Gastrocnemius medialis (tissue), 4 donors: ENCODE measurements at regions not wholly inside any gene's neighbourhood (a gene's known extent, or its start where the extent isn't known, plus 50 kb on each side); places are given as distances from the start of the nearest gene placed in this dataset.

ENCODE experiments used
- ATAC-seq, 2 donors: fragments of 150-250 bp; one replicate each; pipeline ENCODE4 v1.9.1; 2016
- DNase-seq, 2 donors: peaks; one replicate each; pipeline ENCODE4 v3.0.0-alpha.2; 2019
- H3K27ac ChIP-seq, 4 donors: fragments of 200-600 bp; sonication (generic); 1 replicate in 1 of 4; 2 replicates in 3 of 4; pipeline ENCODE4 v1.5.1; 2016 to 2018; ENCODE audit warnings: mild to moderate bottlenecking in 2 of 4, moderate library complexity in 1 of 4
- H3K27me3 ChIP-seq, 3 donors: fragments of 200-600 bp; sonication (generic) in 2 of 3; 1 replicate in 1 of 3; 2 replicates in 2 of 3; pipeline versions ENCODE4 v1.5.1 to v1.6.0; 2016 to 2019; ENCODE audit warnings: mild to moderate bottlenecking in 1 of 3, moderate library complexity in 1 of 3
- H3K36me3 ChIP-seq, 2 donors: fragments of 200-600 bp; sonication (generic) in 1 of 2; one replicate each; pipeline ENCODE4 v1.5.1; 2017 to 2018
- H3K4me1 ChIP-seq, 2 donors: fragments of 200-600 bp; sonication (generic) in 1 of 2; one replicate each; pipeline ENCODE4 v1.5.1; 2016 to 2017; ENCODE audit warnings: mild to moderate bottlenecking in 2 of 2
- H3K4me3 ChIP-seq, 4 donors: fragments of 200-600 bp; sonication (generic) in 3 of 4; 1 replicate in 1 of 4; 2 replicates in 3 of 4; pipeline ENCODE4 v1.5.1; 2016 to 2019; ENCODE audit warnings: mild to moderate bottlenecking in 2 of 4
- H3K9me3 ChIP-seq, 3 donors: fragments of 200-600 bp; sonication (generic) in 2 of 3; 1 replicate in 1 of 3; 2 replicates in 2 of 3; pipeline ENCODE4 v1.5.1; 2016 to 2019
- POLR2A ChIP-seq, 2 donors: fragments of 450-650 bp; IDR thresholded peaks; one replicate each; pipeline ENCODE4 v1.6.1; 2017; ENCODE audit warnings: antibody characterized with exemption in 2 of 2, mild to moderate bottlenecking in 2 of 2, moderate library complexity in 2 of 2
- in situ Hi-C, 4 donors: fragments of 200-750 bp; cut with MboI; loops; one replicate each; pipeline versions ENCODE4 v1.15.0 to v1.8.0; 2017; ENCODE audit warnings: low sequenced_read_pairs in 4 of 4
- intact Hi-C: fragments of 100-400 bp; cut with DNase I; formaldehyde crosslinking; loops from one replicate; pipeline ENCODE4 v1.15.1; 2023; ENCODE audit warnings: low total_unique reads
- TF ChIP-seq, protein P1 (sequence below), 5 experiments: fragments of 450-650 bp in 3 of 5; fragments of 200-600 bp in 2 of 5; sonication (generic) in 2 of 5; IDR thresholded peaks in 4 of 5; conservative IDR thresholded peaks in 1 of 5; 1 replicate in 4 of 5; 2 replicates in 1 of 5; pipeline ENCODE4 v1.5.1; 2016 to 2019; ENCODE audit warnings: antibody characterized with exemption in 5 of 5, mild to moderate bottlenecking in 3 of 5, moderate library complexity in 3 of 5

DNA sequence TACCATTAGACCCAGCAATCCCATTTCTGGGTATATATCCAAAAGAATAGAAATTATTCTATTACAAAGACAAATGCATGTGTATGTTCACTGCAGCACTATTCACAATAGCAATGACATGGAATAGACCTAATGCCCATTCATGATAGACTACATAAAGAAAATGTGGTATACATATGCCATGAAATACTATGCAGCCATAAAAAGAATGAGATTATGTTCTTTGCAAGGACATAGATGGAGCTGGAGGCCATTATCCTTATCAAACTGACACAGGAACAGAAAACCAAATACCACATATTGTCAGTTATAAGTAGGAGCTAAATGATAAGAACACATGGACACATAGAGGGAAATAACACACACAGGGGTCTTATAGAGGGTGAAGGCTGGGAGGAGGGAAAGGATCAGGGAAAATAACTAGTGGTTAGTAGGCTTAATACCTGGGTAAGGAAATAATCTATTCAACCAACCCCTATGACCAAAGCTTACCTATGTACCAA, 366.8 kb downstream of the EDEM1 start:
- DNase-seq (no peak), ATAC-seq (no peak)
- H3K9me3 ChIP-seq = no peaks in the 10 kb centered on the region
- H3K4me3 ChIP-seq = no peak overlapping the region
- H3K4me1 ChIP-seq = no peaks in the 10 kb centered on the region
- no peaks in the 10 kb centered on the region for H3K36me3 ChIP-seq
- in situ Hi-C loops (no loop called here), intact Hi-C loops (no loop called here)
- TF ChIP-seq, protein P1, sequence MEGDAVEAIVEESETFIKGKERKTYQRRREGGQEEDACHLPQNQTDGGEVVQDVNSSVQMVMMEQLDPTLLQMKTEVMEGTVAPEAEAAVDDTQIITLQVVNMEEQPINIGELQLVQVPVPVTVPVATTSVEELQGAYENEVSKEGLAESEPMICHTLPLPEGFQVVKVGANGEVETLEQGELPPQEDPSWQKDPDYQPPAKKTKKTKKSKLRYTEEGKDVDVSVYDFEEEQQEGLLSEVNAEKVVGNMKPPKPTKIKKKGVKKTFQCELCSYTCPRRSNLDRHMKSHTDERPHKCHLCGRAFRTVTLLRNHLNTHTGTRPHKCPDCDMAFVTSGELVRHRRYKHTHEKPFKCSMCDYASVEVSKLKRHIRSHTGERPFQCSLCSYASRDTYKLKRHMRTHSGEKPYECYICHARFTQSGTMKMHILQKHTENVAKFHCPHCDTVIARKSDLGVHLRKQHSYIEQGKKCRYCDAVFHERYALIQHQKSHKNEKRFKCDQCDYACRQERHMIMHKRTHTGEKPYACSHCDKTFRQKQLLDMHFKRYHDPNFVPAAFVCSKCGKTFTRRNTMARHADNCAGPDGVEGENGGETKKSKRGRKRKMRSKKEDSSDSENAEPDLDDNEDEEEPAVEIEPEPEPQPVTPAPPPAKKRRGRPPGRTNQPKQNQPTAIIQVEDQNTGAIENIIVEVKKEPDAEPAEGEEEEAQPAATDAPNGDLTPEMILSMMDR (IDR thresholded peaks at IDR 0.05 in 4 of 5, conservative IDR thresholded peaks at IDR 0.05 in 1 of 5) = no peak
- TF ChIP-seq POLR2A (IDR thresholded peaks at IDR 0.05) = no peak
- H3K27ac ChIP-seq = no peak overlapping the region
- no peaks in the 10 kb centered on the region for H3K27me3 ChIP-seq

DNA sequence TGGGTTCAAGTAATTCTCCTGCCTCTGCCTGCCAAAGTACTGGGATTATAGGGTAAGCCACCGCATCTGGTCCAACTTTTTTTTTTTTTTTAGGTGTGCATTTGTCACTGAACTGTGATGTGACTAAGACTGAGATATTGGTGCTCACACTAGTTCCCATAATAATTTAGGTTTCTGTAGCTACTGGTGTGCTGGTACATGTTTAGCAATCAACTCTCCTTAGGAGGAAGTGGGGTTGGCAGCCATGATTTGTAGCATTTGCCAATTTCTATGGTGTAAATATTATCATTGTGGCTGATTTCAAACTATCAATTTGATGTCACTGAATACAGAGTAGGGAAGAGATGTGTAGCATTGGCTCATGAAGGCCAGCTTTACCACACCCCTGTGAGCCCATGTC, 372.7 kb downstream of the EDEM1 start:
- intact Hi-C loops (no loop called here), in situ Hi-C loops (no loop called here)
- no peaks in the 10 kb centered on the region for H3K9me3 ChIP-seq
- H3K27ac ChIP-seq = no peak overlapping the region
- H3K4me3 ChIP-seq = no peak overlapping the region
- no peak for TF ChIP-seq POLR2A (IDR thresholded peaks at IDR 0.05)
- TF ChIP-seq, protein P1 (IDR thresholded peaks at IDR 0.05 in 4 of 5, conservative IDR thresholded peaks at IDR 0.05 in 1 of 5) = no peak
- H3K36me3 ChIP-seq = no peaks in the 10 kb centered on the region
- no peaks in the 10 kb centered on the region for H3K27me3 ChIP-seq
- ATAC-seq (no peak), DNase-seq (no peak)
- no peaks in the 10 kb centered on the region for H3K4me1 ChIP-seq

DNA sequence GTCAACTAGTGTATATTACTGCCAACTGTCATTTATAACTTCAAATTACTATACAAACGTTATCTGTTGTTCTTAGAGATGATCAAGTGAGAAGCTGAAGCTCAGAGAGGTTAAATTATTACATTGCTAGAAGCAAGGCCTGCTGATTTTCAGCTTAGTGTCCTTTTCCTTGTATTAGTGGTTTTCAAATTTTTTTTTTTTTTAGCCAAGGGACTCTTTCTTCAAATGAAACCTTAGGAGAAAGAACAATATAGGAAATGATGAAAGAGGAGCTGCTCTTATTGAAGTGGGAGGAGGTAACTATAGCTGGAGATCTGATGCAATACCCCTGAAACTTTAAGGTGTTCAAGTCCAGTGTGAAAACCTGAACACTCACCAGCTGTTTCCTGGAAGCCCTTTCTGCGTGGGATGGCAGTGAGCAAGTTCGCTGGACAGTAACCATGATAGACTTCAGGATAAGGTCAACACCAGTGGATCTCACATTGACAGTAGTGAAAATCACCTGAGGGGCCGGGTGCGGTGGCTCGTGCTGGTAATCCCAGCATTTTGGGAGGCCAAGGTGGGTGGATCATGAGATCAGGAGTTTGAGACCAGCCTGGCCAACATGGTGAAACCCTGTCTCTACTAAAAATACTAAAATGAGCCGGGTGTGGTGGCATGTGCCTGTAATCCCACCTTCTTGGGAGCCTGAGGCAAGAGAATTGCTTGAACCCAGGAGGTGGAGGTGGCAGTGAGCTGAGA, 376.2 kb downstream of the EDEM1 start:
- in situ Hi-C loops = no loop called here

DNA sequence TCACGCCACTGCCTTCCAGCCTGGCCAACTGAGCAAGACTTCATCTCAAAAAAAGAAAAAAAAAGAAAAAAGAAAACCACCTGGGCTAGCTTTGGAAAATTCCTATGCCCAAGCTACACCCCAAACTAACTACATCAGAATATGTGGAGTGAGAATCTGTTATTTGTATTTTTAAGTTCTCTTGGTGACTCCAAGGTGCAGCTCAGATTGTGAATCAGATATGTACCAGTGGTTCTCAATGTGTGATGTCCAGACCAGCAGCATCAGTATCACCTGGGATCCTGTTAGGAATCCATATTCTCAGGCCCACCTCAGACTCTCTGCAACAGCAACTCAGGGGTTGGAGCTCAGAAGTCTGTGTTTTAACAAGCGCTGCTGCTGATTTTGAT, 376.8 kb downstream of the EDEM1 start:
- ATAC-seq (no peak), DNase-seq (no peak)
- intact Hi-C loops = no loop called here
- in situ Hi-C loops = no loop called here
- Histone ChIP-seq H3K27me3 (no peaks in the 10 kb centered on the region), H3K27ac (no peak overlapping the region), H3K36me3 (no peaks in the 10 kb centered on the region), H3K9me3 (no peaks in the 10 kb centered on the region), H3K4me3 (no peak overlapping the region), H3K4me1 (no peaks in the 10 kb centered on the region)
- TF ChIP-seq, protein P1 (IDR thresholded peaks at IDR 0.05 in 4 of 5, conservative IDR thresholded peaks at IDR 0.05 in 1 of 5) = no peak
- no peak for TF ChIP-seq POLR2A (IDR thresholded peaks at IDR 0.05)

More for the DNA sequence above, 376.2 kb downstream of the EDEM1 start:
- H3K9me3 ChIP-seq = no peaks in the 10 kb centered on the region
- H3K4me1 ChIP-seq = no peaks in the 10 kb centered on the region
- no peak for TF ChIP-seq POLR2A (IDR thresholded peaks at IDR 0.05)
- TF ChIP-seq, protein P1 (IDR thresholded peaks at IDR 0.05 in 4 of 5, conservative IDR thresholded peaks at IDR 0.05 in 1 of 5) = no peak
- no peaks in the 10 kb centered on the region for H3K36me3 ChIP-seq
- H3K27ac ChIP-seq = no peak overlapping the region
- no peak for DNase-seq
- intact Hi-C loops = no loop called here
- no peaks in the 10 kb centered on the region for H3K27me3 ChIP-seq
- H3K4me3 ChIP-seq = no peak overlapping the region
- ATAC-seq = no peak
